H1 (cell line): ENCODE measurements at regions not wholly inside any gene's neighbourhood (a gene's known extent, or its start where the extent isn't known, plus 50 kb on each side); places are given as distances from the start of the nearest gene placed in this dataset.

Experiments used
- CTCF ChIA-PET: fragments of 300-600 bp; sonication (Branson Sonifier 250); formaldehyde crosslinking; loops from one replicate; lab custom pipeline; 2021; ENCODE audit not compliant: partially characterized antibody; lab: Charles Lee
- POLR2A ChIA-PET: fragments of 300-600 bp; sonication (Branson Sonifier 250); formaldehyde crosslinking; loops from one replicate; lab custom pipeline; 2021; ENCODE audit warnings: inconsistent platforms; ENCODE audit not compliant: partially characterized antibody; lab: Charles Lee
- DNase-seq, 2 experiments: peaks; one replicate each; pipeline versions ENCODE4 v3.0.0 to v3.0.0-alpha.2; 2010 to 2022; ENCODE audit warnings: low spot score in 2 of 2, low read depth in 1 of 2, mixed read lengths in 1 of 2
- FAIRE-seq: peaks from 2 replicates; lab custom pipeline; 2011; peaks lifted over from hg19 to GRCh38; lab: Jason Lieb, UNC
- H2AFZ ChIP-seq: 2 replicates; pipeline ENCODE4 v1.8.1; 2012; ENCODE audit warnings: low read length, inconsistent platforms
- H2AK5ac ChIP-seq: 2 replicates; pipeline ENCODE4 v1.6.1; 2013; ENCODE audit warnings: low read depth, low read length
- H2BK120ac ChIP-seq: replicated peaks from 2 replicates; pipeline ENCODE3; 2013; ENCODE audit warnings: low read depth, low read length, inconsistent platforms
- H2BK12ac ChIP-seq: 2 replicates; pipeline ENCODE4 v1.6.1; 2013; ENCODE audit warnings: low read depth, low read length
- H2BK15ac ChIP-seq: 2 replicates; pipeline ENCODE4 v1.6.1; 2013; ENCODE audit warnings: low read length
- H2BK20ac ChIP-seq: 2 replicates; pipeline ENCODE4 v1.6.1; 2013; ENCODE audit warnings: low read length
- H2BK5ac ChIP-seq: 2 replicates; pipeline ENCODE4 v1.6.1; 2013; ENCODE audit warnings: low read depth, low read length
- H3K14ac ChIP-seq: 2 replicates; pipeline ENCODE4 v1.6.1; 2013; ENCODE audit warnings: inconsistent platforms; ENCODE audit not compliant: insufficient read length
- H3K18ac ChIP-seq: 2 replicates; pipeline ENCODE4 v1.6.1; 2013; ENCODE audit warnings: low read length; ENCODE audit errors: extremely low read depth
- H3K23ac ChIP-seq: 2 replicates; pipeline ENCODE4 v1.6.1; 2013; ENCODE audit warnings: inconsistent platforms; ENCODE audit not compliant: insufficient read length
- H3K23me2 ChIP-seq: 2 replicates; pipeline ENCODE4 v1.6.1; 2013; ENCODE audit warnings: low read depth, low read length
- H3K27ac ChIP-seq: 2 replicates; pipeline ENCODE4 v1.6.1; 2011; ENCODE audit warnings: low read depth, low read length, inconsistent platforms
- H3K27me3 ChIP-seq, 4 experiments: replicated peaks in 1 of 4; 1 replicate in 1 of 4; 2 replicates in 3 of 4; pipeline versions ENCODE4 v1.6.1 to v1.8.1; 2011 to 2013; ENCODE audit warnings: low read length in 3 of 4, mild to moderate bottlenecking in 3 of 4, inconsistent platforms in 2 of 4, mixed read lengths in 2 of 4, moderate library complexity in 1 of 4; ENCODE audit not compliant: control insufficient read depth in 3 of 4, insufficient read depth in 3 of 4; ENCODE audit errors: extremely low read depth in 1 of 4
- H3K36me3 ChIP-seq, 4 experiments: 2 replicates each; pipeline versions ENCODE4 v1.6.1 to v1.8.1; 2011 to 2013; ENCODE audit warnings: mild to moderate bottlenecking in 4 of 4, low read length in 3 of 4, moderate library complexity in 2 of 4, control low read depth in 1 of 4, inconsistent platforms in 1 of 4; ENCODE audit not compliant: insufficient read depth in 4 of 4, control insufficient read depth in 2 of 4
- H3K4ac ChIP-seq: replicated peaks from 2 replicates; pipeline ENCODE3; 2013; ENCODE audit warnings: low read length, low read depth, mixed read lengths, inconsistent platforms; ENCODE audit not compliant: insufficient read length
- H3K4me1 ChIP-seq, 4 experiments: replicated peaks in 1 of 4; 1 replicate in 1 of 4; 2 replicates in 3 of 4; pipeline versions ENCODE4 v1.6.1 to v1.8.1; 2011 to 2013; ENCODE audit warnings: low read length in 3 of 4, inconsistent platforms in 2 of 4, mixed read lengths in 1 of 4; ENCODE audit not compliant: insufficient read depth in 4 of 4, control insufficient read depth in 3 of 4
- H3K4me2 ChIP-seq, 2 experiments: 2 replicates each; pipeline versions ENCODE4 v1.6.1 to v1.8.1; 2011 to 2013; ENCODE audit warnings: low read depth in 2 of 2, low read length in 2 of 2, control low read depth in 1 of 2, inconsistent platforms in 1 of 2, mild to moderate bottlenecking in 1 of 2; ENCODE audit not compliant: insufficient read depth in 1 of 2
- H3K4me3 ChIP-seq, 4 experiments: fragments of 200-600, 300-600 bp in 1 of 4; sonication (generic), shearing (Covaris generic), sonication (Bioruptor Twin) in 1 of 4; 2 replicates each; pipeline versions ENCODE4 v1.5.1 to v1.8.1; 2011 to 2016; ENCODE audit warnings: low read length in 4 of 4, low read depth in 3 of 4, control low read depth in 2 of 4, inconsistent platforms in 2 of 4, mild to moderate bottlenecking in 2 of 4, mixed read lengths in 1 of 4, moderate library complexity in 1 of 4; ENCODE audit not compliant: insufficient read depth in 2 of 4; ENCODE audit errors: extremely low read depth in 1 of 4
- H3K56ac ChIP-seq: replicated peaks from 2 replicates; pipeline ENCODE3; 2013; ENCODE audit warnings: low read depth, mild to moderate bottlenecking, mixed read lengths, low read length, inconsistent platforms; ENCODE audit not compliant: insufficient read length
- H3K79me1 ChIP-seq: 2 replicates; pipeline ENCODE4 v1.6.1; 2013; ENCODE audit warnings: low read depth, low read length, control low read depth
- H3K79me2 ChIP-seq, 2 experiments: 2 replicates each; pipeline versions ENCODE4 v1.6.1 to v1.8.1; 2012 to 2013; ENCODE audit warnings: low read length in 2 of 2, mild to moderate bottlenecking in 2 of 2, inconsistent platforms in 1 of 2; ENCODE audit not compliant: insufficient read depth in 2 of 2, control insufficient read depth in 1 of 2
- H3K9ac ChIP-seq, 4 experiments: replicated peaks in 1 of 4; 1 replicate in 1 of 4; 2 replicates in 3 of 4; pipeline versions ENCODE4 v1.6.1 to v1.8.1; 2011 to 2013; ENCODE audit warnings: low read depth in 3 of 4, low read length in 3 of 4, control low read depth in 2 of 4, mild to moderate bottlenecking in 2 of 4, moderate library complexity in 2 of 4, inconsistent platforms in 1 of 4; ENCODE audit errors: extremely low read depth in 1 of 4
- H3K9me3 ChIP-seq, 2 experiments: 2 replicates each; pipeline versions ENCODE4 v1.6.1 to v1.8.1; 2012 to 2013; ENCODE audit warnings: mild to moderate bottlenecking in 2 of 2, moderate library complexity in 2 of 2, control low read depth in 1 of 2, inconsistent platforms in 1 of 2, low read depth in 1 of 2, low read length in 1 of 2, mixed read lengths in 1 of 2; ENCODE audit not compliant: insufficient read depth in 2 of 2
- H4K20me1 ChIP-seq, 2 experiments: replicated peaks in 1 of 2; 2 replicates each; pipeline versions ENCODE3 to v1.8.1; 2011 to 2013; ENCODE audit warnings: inconsistent platforms in 2 of 2, low read length in 2 of 2, mild to moderate bottlenecking in 1 of 2; ENCODE audit not compliant: insufficient read depth in 2 of 2, control insufficient read depth in 1 of 2
- H4K5ac ChIP-seq: 2 replicates; pipeline ENCODE4 v1.6.1; 2013; ENCODE audit warnings: low read length, low read depth, mixed read lengths, inconsistent platforms; ENCODE audit not compliant: insufficient read length
- H4K8ac ChIP-seq: 2 replicates; pipeline ENCODE4 v1.8.0; 2013; ENCODE audit warnings: mild to moderate bottlenecking, moderate library complexity, low read length, inconsistent platforms; ENCODE audit not compliant: insufficient read depth; ENCODE audit errors: extremely low read depth
- H4K91ac ChIP-seq: replicated peaks from 2 replicates; pipeline ENCODE3; 2013; ENCODE audit warnings: low read length, mixed read lengths, inconsistent platforms; ENCODE audit not compliant: insufficient read length
- BRCA1 ChIP-seq: IDR thresholded peaks from 2 replicates; pipeline ENCODE4 v1.6.1; 2012; ENCODE audit warnings: low read depth, low read length, improper control_type of control experiment
- CBX8 ChIP-seq: fragments of 300-800, 300-1000 bp; sonication (generic); IDR thresholded peaks from 2 replicates; pipeline ENCODE4 v1.7.1; 2016; ENCODE audit warnings: low read depth, low read length, borderline replicate concordance
- CEBPB ChIP-seq: IDR thresholded peaks from 2 replicates; pipeline ENCODE4 v1.6.1; 2012; ENCODE audit warnings: low read depth, low read length
- FOSL1 ChIP-seq: IDR thresholded peaks from 2 replicates; pipeline ENCODE4 v1.6.1; 2011; ENCODE audit warnings: mild to moderate bottlenecking, low read depth, low read length, moderate library complexity; ENCODE audit not compliant: insufficient read depth
- GABPA ChIP-seq: IDR thresholded peaks from 2 replicates; pipeline ENCODE4 v1.6.1; 2011; ENCODE audit warnings: mild to moderate bottlenecking, low read length, moderate library complexity, borderline replicate concordance; ENCODE audit not compliant: insufficient read depth
- JUND ChIP-seq: IDR thresholded peaks from 2 replicates; pipeline ENCODE4 v1.6.1; 2011; ENCODE audit warnings: mild to moderate bottlenecking, improper control_type of control experiment, low read length
- KDM4A ChIP-seq: IDR thresholded peaks from one replicate; pipeline ENCODE4 v1.7.1; 2012; ENCODE audit warnings: low read depth, mild to moderate bottlenecking, moderate library complexity, low read length, inconsistent platforms; ENCODE audit not compliant: severe bottlenecking
- TCF12 ChIP-seq: IDR thresholded peaks from 2 replicates; pipeline ENCODE4 v1.6.1; 2011; ENCODE audit warnings: low read depth, mild to moderate bottlenecking, low read length
- TEAD4 ChIP-seq: IDR thresholded peaks from 2 replicates; pipeline ENCODE4 v1.6.1; 2012; ENCODE audit warnings: low read depth, low read length, inconsistent platforms, mixed read lengths
- YY1 ChIP-seq: IDR thresholded peaks from 2 replicates; pipeline ENCODE4 v1.6.1; 2011; ENCODE audit warnings: low read depth, mild to moderate bottlenecking, low read length
- WGBS, 2 experiments: shearing (Covaris generic) in 1 of 2; methylation state at CpG; one replicate each; pipeline versions ENCODE4 v1.1.6 to v1.1.7; 2013 to 2015; ENCODE audit warnings: low lambda C conversion rate in 2 of 2, mixed read lengths in 2 of 2, inconsistent platforms in 1 of 2, low coverage in 1 of 2, missing lambda C conversion rate in 1 of 2; ENCODE audit not compliant: insufficient replicate concordance in 2 of 2, insufficient coverage in 1 of 2, insufficient read length in 1 of 2; ENCODE audit errors: extremely low coverage in 1 of 2, missing lambda C conversion rate in 1 of 2; 5-methylcytosine and 5-hydroxymethylcytosine counted together
- TF ChIP-seq, protein P1 (sequence below), 3 experiments: IDR thresholded peaks; 1 replicate in 2 of 3; 2 replicates in 1 of 3; pipeline versions ENCODE4 v1.5.1 to v1.6.1; 2011; ENCODE audit warnings: low read length in 3 of 3, mild to moderate bottlenecking in 3 of 3, inconsistent platforms in 2 of 3, low read depth in 1 of 3, moderate library complexity in 1 of 3; ENCODE audit not compliant: insufficient read depth in 1 of 3; ENCODE audit errors: control extremely low read depth in 1 of 3
- TF ChIP-seq, protein P2 (sequence below): IDR thresholded peaks from 2 replicates; pipeline ENCODE4 v1.6.1; 2012; ENCODE audit warnings: inconsistent platforms

DNA sequence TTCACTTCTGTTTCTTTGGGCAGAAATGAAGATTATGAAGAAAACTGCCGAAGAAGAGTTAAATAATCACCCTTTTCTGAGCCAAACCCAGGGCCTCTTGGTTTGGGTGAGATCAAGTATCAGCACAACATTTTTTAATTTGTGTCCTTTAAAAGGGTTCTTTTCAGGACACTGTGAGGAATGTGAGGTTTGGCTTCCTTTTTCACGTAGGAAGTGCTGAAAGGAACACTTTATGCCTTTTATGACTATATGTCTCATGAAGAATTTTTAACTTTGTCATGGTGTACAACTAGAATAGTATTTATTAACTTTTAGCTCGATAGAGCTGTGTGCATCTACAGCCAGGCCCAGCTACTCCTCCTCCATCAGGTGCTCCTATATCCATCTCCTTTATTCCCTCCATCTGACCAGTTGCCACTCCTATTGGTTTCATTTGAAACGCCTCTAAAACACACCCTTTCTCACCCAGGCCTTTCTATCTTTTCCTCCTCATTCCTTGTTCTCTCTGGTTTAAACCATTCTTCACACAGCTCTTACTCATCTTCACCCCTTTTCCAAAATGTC is 103.6 kb upstream of the LRIG3 start:
- Histone ChIP-seq H4K8ac (no peak overlapping the region), H2BK5ac (no peak overlapping the region), H2BK15ac (no peak overlapping the region), H3K14ac (no peak overlapping the region), H3K18ac (no peak overlapping the region), H3K27me3 (no peaks in the 10 kb centered on the region), H3K36me3 (no peaks in the 10 kb centered on the region), H3K56ac (no peak overlapping the region), H2BK120ac (no peak overlapping the region), H4K20me1 (no peaks in the 10 kb centered on the region), H3K4me2 (no peak overlapping the region), H3K23me2 (no peaks in the 10 kb centered on the region), H3K23ac (no peak overlapping the region), H3K79me1 (no peaks in the 10 kb centered on the region), H4K5ac (no peak overlapping the region), H3K4me3 (no peak overlapping the region), H2AK5ac (no peak overlapping the region), H4K91ac (no peak overlapping the region), H3K4me1 (no peaks in the 10 kb centered on the region), H3K27ac (no peak overlapping the region), H2BK12ac (no peak overlapping the region), H2BK20ac (no peak overlapping the region), H3K9me3 (no peaks in the 10 kb centered on the region), H3K9ac (no peak overlapping the region), H2AFZ (no peak overlapping the region), H3K79me2 (no peaks in the 10 kb centered on the region), H3K4ac (no peak overlapping the region)
- ChIA-PET CTCF (interaction anchor here (2.1 kb wide), 1 partner anchor 11 kb away, joined by 9 read pairs; no protein-coding TSS in a partner anchor), POLR2A (no interaction called here)
- TF ChIP-seq TEAD4 (no peak), JUND (no peak), BRCA1 (no peak), KDM4A (no peak), CBX8 (no peak), TCF12 (no peak), GABPA (no peak), FOSL1 (no peak), CEBPB (no peak), YY1 (no peak)
- TF ChIP-seq, protein P1, sequence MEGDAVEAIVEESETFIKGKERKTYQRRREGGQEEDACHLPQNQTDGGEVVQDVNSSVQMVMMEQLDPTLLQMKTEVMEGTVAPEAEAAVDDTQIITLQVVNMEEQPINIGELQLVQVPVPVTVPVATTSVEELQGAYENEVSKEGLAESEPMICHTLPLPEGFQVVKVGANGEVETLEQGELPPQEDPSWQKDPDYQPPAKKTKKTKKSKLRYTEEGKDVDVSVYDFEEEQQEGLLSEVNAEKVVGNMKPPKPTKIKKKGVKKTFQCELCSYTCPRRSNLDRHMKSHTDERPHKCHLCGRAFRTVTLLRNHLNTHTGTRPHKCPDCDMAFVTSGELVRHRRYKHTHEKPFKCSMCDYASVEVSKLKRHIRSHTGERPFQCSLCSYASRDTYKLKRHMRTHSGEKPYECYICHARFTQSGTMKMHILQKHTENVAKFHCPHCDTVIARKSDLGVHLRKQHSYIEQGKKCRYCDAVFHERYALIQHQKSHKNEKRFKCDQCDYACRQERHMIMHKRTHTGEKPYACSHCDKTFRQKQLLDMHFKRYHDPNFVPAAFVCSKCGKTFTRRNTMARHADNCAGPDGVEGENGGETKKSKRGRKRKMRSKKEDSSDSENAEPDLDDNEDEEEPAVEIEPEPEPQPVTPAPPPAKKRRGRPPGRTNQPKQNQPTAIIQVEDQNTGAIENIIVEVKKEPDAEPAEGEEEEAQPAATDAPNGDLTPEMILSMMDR (IDR thresholded peaks at IDR 0.05; ENCODE audit: control extremely low read depth in 1 of 3, insufficient read depth in 1 of 3, low read depth in 1 of 3, low read length in 3 of 3): no peak
- TF ChIP-seq, protein P2, sequence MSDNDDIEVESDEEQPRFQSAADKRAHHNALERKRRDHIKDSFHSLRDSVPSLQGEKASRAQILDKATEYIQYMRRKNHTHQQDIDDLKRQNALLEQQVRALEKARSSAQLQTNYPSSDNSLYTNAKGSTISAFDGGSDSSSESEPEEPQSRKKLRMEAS: no peak
- WGBS, 2 experiments: 86% methylated on average over 4 of the region's 4 CpGs; no CpG with 5 or more reads in 1 of the 2 experiments
- DNase-seq (no peak), FAIRE-seq (no peak)
